Liver (tissue), 3 donors: ENCODE measurements at regions not wholly inside any gene's neighbourhood (a gene's known extent, or its start where the extent isn't known, plus 50 kb on each side); places are given as distances from the start of the nearest gene placed in this dataset.

Experiments used
- FOXA1 ChIP-seq: IDR thresholded peaks from 2 replicates; pipeline ENCODE4 v1.6.1; 2016; ENCODE audit warnings: antibody characterized with exemption
- FOXA2 ChIP-seq: IDR thresholded peaks from 2 replicates; pipeline ENCODE4 v1.6.1; 2016; ENCODE audit warnings: antibody characterized with exemption
- HNF4A ChIP-seq, 2 donors: conservative IDR thresholded peaks; 2 replicates each; pipeline ENCODE4 v1.6.1; 2016; ENCODE audit warnings: antibody characterized with exemption in 2 of 2, mild to moderate bottlenecking in 2 of 2
- JUND ChIP-seq, 2 donors: IDR thresholded peaks; 2 replicates each; pipeline ENCODE4 v1.6.1; 2016; ENCODE audit warnings: antibody characterized with exemption in 2 of 2
- NR2F2 ChIP-seq: IDR thresholded peaks from 2 replicates; pipeline ENCODE4 v1.6.1; 2016; ENCODE audit warnings: antibody characterized with exemption
- TAF1 ChIP-seq: conservative IDR thresholded peaks from 2 replicates; pipeline ENCODE4 v1.6.1; 2016; ENCODE audit warnings: antibody characterized with exemption, mild to moderate bottlenecking
- YY1 ChIP-seq: IDR thresholded peaks from 2 replicates; pipeline ENCODE4 v1.6.1; 2016; ENCODE audit warnings: antibody characterized with exemption, mild to moderate bottlenecking
- TF ChIP-seq, protein P1 (sequence below): fragments of 150-350 bp; IDR thresholded peaks from 2 replicates; pipeline ENCODE4 v1.5.1; 2017; ENCODE audit warnings: improper control_type of control experiment, low read depth, low read length; ENCODE audit not compliant: missing input control
- donor health status: healthy.
- donor health status: healthy.

- TF ChIP-seq, protein P1, sequence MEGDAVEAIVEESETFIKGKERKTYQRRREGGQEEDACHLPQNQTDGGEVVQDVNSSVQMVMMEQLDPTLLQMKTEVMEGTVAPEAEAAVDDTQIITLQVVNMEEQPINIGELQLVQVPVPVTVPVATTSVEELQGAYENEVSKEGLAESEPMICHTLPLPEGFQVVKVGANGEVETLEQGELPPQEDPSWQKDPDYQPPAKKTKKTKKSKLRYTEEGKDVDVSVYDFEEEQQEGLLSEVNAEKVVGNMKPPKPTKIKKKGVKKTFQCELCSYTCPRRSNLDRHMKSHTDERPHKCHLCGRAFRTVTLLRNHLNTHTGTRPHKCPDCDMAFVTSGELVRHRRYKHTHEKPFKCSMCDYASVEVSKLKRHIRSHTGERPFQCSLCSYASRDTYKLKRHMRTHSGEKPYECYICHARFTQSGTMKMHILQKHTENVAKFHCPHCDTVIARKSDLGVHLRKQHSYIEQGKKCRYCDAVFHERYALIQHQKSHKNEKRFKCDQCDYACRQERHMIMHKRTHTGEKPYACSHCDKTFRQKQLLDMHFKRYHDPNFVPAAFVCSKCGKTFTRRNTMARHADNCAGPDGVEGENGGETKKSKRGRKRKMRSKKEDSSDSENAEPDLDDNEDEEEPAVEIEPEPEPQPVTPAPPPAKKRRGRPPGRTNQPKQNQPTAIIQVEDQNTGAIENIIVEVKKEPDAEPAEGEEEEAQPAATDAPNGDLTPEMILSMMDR = no peak
- TF ChIP-seq JUND (IDR thresholded peaks at IDR 0.05) (no peak), NR2F2 (no peak), FOXA2 (no peak), TAF1 (no peak), YY1 (no peak), FOXA1 (no peak), HNF4A (conservative IDR thresholded peaks at IDR 0.05) (no peak)
Measured at GRCh38 chr5:173394701-173395100, 66.5 kb upstream of the STC2 start.
